ENCODE measurements at regions not wholly inside any gene's neighbourhood (a gene's known extent, or its start where the extent isn't known, plus 50 kb on each side); places are given as distances from the start of the nearest gene placed in this dataset.

- TF ChIP-seq CTCF (IDR thresholded peaks at IDR 0.05; ENCODE audit: control insufficient read depth, insufficient read depth, low read depth, low read length, missing control alignments): no peak
- H3K4me3 ChIP-seq (ENCODE audit: control insufficient read depth, low read depth, low read length): no peak overlapping the region
- DNase-seq (ENCODE audit: low read depth): no peak
These were observed 726.0 kb downstream of the PTPRU start for GRCh38 chr1:29962336-29962735.

DNA sequence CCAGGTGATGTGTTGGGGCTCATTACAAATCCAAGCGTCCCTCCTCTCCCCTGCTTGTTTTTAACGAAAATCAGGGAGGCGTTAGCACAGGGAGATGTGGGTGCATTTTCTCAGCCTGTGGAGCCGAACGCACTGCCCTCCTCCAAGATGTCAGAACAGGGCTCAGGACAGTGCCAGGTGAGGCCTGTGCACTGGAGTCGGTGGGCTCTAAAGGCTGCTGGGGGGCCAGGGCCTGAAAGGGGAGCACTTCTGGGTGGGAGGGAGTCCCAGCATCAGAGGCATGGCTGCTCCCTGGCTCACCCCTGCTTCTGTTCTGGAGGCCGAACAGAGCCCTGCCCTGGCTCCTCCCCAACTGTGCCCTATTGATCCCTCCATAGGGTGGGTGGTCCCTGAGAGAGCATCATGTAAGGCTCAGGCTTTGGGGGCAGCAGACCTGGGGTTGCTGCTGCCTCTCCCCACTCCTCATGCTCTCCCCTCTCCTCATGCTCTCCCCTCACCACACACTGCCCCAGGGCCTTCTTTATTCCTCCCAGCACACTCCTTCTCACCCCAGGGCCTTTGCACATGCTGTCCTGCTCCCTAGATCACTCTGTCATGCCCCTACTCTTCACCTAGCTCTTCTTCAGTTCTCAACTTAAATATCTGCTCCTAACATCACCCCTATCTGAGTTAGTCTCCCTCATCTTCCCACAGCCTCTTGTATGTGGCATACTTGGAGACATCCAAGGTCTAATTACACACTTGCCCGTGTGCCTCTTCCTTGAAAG, 725.2 kb downstream of the PTPRU start:
- no peak for TF ChIP-seq CTCF (IDR thresholded peaks at IDR 0.05; ENCODE audit: control insufficient read depth, insufficient read depth, low read depth, low read length, missing control alignments)
- no peak for DNase-seq (ENCODE audit: low read depth)

DNA sequence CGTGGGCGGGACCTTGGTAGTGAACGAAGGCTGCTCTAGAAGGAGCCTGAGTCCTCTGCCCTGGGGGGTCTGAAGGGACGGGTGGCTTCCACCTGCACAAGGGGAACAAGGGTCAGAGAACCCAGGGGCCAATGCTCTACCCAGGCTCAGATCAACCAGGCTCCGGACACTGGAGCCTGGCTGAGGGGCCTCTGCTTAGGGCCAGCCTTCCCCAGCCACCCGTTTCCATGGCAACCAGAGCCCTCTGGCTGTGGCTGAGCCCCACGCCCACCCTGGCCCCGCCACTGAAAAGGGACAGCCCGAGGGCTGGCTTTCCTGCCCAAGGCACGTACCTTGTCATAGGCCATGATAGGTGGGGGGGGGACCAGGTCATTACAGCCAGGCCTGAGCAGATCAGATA, 724.6 kb downstream of the PTPRU start:
- H3K4me3 ChIP-seq (ENCODE audit: control insufficient read depth, low read depth, low read length): no peak overlapping the region
- TF ChIP-seq CTCF (IDR thresholded peaks at IDR 0.05; ENCODE audit: control insufficient read depth, insufficient read depth, low read depth, low read length, missing control alignments): no peak
- DNase-seq (ENCODE audit: low read depth): no peak

More for the DNA sequence above, 725.2 kb downstream of the PTPRU start:
- no peak overlapping the region for H3K4me3 ChIP-seq (ENCODE audit: control insufficient read depth, low read depth, low read length)

DNA sequence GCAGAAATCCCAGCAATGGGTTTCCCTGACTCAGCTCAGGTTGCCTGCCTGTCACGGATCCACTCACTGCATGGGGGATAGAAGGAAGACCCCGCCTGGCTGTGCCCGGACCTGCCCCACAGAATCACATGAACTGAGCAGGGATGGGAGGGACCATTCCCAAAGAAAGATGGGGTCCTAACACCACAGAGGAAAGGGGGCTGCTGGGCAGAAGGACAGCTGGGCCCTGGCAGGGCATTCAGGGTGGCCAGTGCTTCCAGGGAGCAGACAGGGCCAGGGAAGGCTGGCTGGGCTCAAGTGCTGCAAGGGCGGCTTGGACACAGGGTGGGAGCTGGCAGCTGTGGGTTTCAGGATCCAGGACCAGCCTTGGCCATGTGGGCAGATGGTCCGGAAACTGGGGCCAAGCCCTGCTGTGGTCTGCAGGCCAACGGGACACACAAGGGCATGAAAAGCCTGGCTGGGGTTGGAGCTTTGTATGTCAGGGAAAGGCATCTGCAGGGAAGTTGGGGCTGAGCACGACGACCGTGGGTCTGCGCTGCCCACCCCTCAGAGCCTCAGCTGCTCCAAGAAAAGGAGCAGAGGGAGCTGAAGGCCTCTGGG, 723.9 kb downstream of the PTPRU start:
- H3K4me3 ChIP-seq (ENCODE audit: control insufficient read depth, low read depth, low read length): no peak overlapping the region
- TF ChIP-seq CTCF (IDR thresholded peaks at IDR 0.05; ENCODE audit: control insufficient read depth, insufficient read depth, low read depth, low read length, missing control alignments): no peak
- no peak for DNase-seq (ENCODE audit: low read depth)

GRCh38 chr1:29959356-29959755, 723.0 kb downstream of the PTPRU start:
- TF ChIP-seq CTCF (IDR thresholded peaks at IDR 0.05; ENCODE audit: control insufficient read depth, insufficient read depth, low read depth, low read length, missing control alignments): no peak
- H3K4me3 ChIP-seq (ENCODE audit: control insufficient read depth, low read depth, low read length): no peak overlapping the region

DNA sequence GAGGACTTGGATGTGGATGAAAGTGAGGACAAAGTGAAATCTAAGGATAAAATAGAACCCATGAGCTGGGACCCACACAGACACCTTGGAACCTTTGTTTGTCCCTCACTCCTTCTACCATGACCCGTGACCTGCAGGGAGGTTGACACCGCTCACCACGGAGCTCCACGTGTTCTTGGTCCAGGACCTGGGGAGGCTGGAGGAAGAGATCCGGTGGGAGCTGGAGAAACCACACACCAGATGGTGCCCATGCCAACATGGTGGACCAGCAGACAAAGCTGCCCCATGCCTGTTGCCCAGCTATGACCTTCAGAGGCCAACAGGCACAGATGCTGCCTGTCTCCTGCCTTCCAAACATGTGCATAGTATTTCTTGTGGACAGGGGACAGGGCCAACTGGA, 721.9 kb downstream of the PTPRU start:
- no peak overlapping the region for H3K4me3 ChIP-seq (ENCODE audit: control insufficient read depth, low read depth, low read length)
- no peak for DNase-seq (ENCODE audit: low read depth)
- no peak for TF ChIP-seq CTCF (IDR thresholded peaks at IDR 0.05; ENCODE audit: control insufficient read depth, insufficient read depth, low read depth, low read length, missing control alignments)

More at GRCh38 chr1:29959356-29959755, 723.0 kb downstream of the PTPRU start:
- DNase-seq (ENCODE audit: low read depth): no peak

Data from AG09309 (cell line).